Retina (tissue), 1 donor: ENCODE measurements at regions not wholly inside any gene's neighbourhood (a gene's known extent, or its start where the extent isn't known, plus 50 kb on each side); places are given as distances from the start of the nearest gene placed in this dataset.
"Not testable (repeated sequence)": the region's sequence is repeated elsewhere in the genome, so short reads cannot be mapped to it uniquely, and the experiment has no call there.

Experiments
- DNase-seq: peaks from one replicate; pipeline ENCODE4 v3.0.0-alpha.2; 2016

- not testable (repeated sequence) for DNase-seq
Observed at GRCh38 chr11:71723991-71724390, 109.0 kb upstream of the DEFB108B start.

DNA sequence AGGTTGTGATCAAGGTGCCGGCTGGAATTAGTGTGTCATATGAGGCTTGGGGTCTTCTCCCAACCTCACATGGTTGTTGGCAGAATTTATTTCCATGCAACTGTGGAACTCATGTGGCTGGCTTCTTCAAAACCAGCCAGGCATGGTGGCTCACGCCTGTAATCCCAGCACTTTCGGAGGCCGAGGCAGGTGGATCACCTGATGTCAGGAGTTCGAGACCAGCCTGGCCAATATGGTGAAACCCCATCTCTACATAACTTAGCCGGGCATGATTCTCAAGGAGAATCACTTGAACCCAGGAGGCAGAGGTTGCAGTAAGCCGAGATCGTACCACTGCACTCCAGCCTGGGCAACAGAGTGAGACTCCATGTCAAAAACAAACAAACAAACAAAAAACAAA, 102.3 kb upstream of the DEFB108B start:
- not testable (repeated sequence) for DNase-seq

GRCh38 chr11:71734368-71734767, 98.6 kb upstream of the DEFB108B start:
- DNase-seq, result not testable (repeated sequence)

DNA sequence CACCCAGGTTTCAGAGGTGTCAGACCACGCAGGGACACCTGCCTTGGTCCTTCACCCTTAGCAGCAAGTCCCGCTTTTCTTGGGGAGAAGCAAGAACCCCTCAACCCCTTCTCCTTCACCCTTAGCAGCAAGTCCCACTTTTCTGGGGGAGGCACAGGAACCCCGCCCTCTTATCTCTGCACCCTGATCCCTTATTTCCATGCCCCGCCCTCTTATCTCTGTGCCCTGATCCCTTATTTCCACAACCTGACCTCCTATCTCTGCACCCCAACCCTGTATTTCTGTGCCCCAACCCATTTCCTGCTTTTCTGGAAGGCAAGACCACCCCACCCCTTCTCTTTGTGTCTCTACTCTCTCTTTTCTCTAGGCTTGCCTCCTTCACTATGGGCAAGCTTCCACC, 94.7 kb upstream of the DEFB108B start:
- not testable (repeated sequence) for DNase-seq

- DNase-seq, result not testable (repeated sequence)
Observed at GRCh38 chr11:71743385-71743784, 89.6 kb upstream of the DEFB108B start.

DNA sequence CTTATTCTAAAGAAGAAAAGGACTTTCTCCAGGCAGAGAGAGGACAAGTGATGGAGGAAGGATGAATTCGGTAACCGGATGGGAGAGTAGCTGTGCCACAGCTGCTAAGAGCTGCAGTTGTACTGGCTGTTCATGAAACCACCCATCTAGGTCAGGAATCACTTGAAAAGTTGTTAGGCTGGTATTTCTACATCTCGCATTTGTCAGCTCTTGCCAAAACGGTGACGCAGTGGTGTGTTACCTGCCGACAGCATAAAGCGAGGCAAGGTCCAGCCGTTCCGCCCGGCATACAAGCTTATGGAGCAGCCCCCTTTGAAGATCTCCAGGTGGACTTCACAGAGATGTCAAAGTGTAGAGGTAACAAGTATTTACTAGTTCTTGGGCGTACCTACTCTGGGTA, 87.3 kb upstream of the DEFB108B start:
- not testable (repeated sequence) for DNase-seq

DNA sequence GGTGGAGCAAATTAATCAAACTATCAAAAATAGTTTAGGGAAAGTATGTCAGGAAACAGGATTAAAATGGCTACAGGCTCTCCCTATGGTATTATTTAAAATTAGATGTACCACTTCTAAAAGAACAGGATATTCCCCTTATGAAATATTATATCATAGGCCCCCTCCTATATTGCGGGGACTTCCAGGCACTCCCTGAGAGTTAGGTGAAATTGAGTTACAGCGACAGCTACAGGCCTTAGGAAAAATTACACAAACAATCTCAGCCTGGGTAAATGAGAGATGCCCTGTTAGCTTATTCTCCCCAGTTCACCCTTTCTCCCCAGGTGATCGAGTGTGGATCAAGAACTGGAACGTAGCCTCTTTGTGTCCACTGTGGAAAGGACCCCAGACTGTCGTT, 86.7 kb upstream of the DEFB108B start:
- DNase-seq, result not testable (repeated sequence)

GRCh38 chr11:71748965-71749620, 83.9 kb upstream of the DEFB108B start:
- not testable (repeated sequence) for DNase-seq

DNA sequence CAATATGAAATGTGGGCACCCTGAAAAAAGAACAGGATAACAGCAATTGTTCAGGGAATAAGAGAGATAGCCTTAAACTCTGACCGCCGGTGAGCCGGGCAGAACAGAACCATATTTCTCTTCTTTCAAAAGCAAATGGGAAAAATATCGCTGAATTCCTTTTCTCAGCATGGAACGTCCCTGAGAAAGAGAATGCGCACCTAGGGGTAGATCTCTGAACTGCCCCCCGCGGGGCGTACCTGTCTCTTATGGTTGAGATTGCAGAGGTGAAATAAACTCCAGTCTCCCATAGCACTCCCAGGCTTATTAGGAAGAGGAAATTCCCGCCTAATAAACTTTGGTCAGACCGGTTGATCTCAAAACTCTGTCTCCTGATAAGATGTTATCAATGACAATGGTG, 82.1 kb upstream of the DEFB108B start:
- DNase-seq, result not testable (repeated sequence)

DNA sequence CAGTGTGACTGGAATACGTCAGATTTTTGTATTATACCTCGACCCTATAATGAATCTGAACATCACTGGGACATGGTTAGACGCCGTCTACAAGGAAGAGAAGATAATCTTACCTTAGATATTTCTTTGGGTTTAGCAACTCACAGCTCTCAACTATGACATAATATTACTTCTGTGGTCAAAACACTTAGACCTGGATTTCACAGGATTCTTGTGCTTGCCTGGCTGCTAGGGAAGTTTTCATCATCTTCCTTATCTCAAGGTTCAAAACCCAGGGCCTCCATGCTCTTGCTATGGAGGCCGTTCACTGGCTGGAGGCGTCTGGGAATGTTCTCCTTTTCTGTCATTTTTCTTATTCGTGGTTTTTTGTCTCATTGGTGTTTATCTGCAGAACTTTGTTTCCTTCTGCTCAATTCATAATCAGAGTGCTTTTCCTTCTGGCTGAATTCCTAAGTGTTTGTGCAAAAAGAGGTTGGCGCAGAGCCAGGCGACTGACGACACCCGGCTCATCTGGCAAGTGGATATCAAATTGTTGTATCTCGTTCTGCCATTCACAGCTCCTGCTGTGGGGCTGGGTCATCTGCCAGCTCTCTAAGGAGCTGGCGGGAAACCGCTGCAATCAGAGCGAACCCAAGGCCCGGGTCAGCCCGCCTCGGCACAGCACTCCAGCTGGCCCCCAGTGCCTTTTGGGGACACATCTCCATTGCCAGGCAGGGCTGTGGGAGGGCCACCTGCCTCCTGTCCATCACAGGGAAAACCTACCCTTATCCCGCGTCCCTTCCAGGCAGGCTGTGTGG, 68.1 kb upstream of the DEFB108B start:
- peak; percentile 61 for DNase-seq

DNA sequence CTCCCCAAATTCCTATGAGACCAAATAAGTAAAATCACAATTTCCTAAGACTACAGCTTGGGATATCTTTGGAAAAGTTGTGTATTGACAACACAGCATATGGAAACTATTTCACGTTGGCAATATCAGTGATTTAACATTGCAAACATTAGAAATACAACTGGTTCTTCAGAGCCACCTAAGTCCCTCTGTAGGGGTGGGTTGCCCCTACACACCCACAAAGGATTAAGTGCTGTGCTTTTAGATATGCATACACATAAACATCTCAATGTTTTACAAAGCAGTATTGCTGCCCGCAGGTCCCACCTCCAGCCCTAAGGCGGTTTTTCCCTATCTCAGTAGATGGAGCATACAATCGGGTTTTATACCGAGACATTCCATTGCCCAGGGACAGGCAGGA, 66.0 kb upstream of the DEFB108B start:
- DNase-seq, result not testable (repeated sequence)

DNA sequence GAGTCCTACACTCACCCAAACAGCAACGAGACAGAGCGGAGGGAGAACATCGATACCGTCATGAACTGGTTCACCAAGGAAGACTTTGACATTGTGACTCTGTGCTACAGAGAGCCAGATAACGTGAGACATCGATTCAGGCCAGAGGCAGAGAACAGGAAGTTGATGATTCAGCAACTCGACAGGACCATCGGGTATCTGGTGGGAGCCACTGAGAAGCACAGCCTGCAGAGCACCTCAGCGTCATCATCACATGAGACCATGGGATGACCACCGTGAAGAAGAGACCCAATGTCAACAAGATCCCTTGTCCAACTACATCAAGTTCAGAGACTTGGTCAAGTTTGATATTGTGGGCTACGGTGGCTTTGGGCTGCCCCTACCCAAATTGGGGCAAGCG, 60.8 kb upstream of the DEFB108B start:
- DNase-seq, result not testable (repeated sequence)

- DNase-seq, result no peak
Observed at GRCh38 chr11:71774603-71775222, 58.3 kb upstream of the DEFB108B start.

- not testable (repeated sequence) for DNase-seq
Observed at GRCh38 chr11:71780116-71780515, 52.9 kb upstream of the DEFB108B start.

GRCh38 chr11:71780771-71781170, 52.2 kb upstream of the DEFB108B start:
- not testable (repeated sequence) for DNase-seq

GRCh38 chr11:71781491-71781890, 51.5 kb upstream of the DEFB108B start:
- not testable (repeated sequence) for DNase-seq

GRCh38 chr11:71782229-71782861, 50.7 kb upstream of the DEFB108B start:
- not testable (repeated sequence) for DNase-seq

DNA sequence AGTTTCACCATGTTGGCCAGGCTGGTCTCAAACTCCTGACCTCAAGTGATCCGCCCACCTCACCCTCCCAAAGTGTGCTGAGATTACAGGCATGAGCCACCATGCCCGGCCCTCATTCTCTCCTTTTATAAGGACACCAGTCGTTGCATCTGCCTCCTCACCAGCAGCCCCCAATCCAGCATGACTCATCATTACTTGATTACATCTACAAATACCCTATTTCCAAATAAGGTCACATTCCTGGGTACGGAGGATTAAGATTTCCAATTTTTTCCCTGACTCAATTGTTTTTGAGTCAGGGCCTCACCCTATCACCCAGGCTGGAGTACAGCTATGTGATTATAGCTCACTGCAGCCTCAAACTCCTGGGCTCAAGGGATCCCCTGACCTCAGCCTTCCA, 49.8 kb upstream of the DEFB108B start:
- not testable (repeated sequence) for DNase-seq
